HEK293 (cell line): ENCODE measurements at regions not wholly inside any gene's neighbourhood (a gene's known extent, or its start where the extent isn't known, plus 50 kb on each side); places are given as distances from the start of the nearest gene placed in this dataset.

Experiments
- CTCF ChIA-PET: fragments of 350-600 bp; formaldehyde crosslinking; extraction: SDS; loops from one replicate; lab custom pipeline; 2021; ENCODE audit warnings: antibody characterized with exemption; lab: Yijun Ruan, JAX
- POLR2A ChIA-PET: fragments of 300-600 bp; formaldehyde crosslinking; extraction: SDS; loops from one replicate; lab custom pipeline; 2020; ENCODE audit warnings: antibody characterized with exemption, inconsistent platforms; lab: Yijun Ruan, JAX
- H3K27ac ChIP-seq: fragments of 200-500 bp; sonication (Bioruptor generic); 2 replicates; pipeline ENCODE4 v1.5.1; 2014; ENCODE audit warnings: low read depth, low read length, control low read depth, inconsistent platforms; ENCODE audit errors: extremely low read depth
- H3K36me3 ChIP-seq, 2 experiments: fragments of 200-500 bp in 1 of 2; sonication (Bioruptor generic) in 1 of 2; 1 replicate in 1 of 2; 2 replicates in 1 of 2; pipeline ENCODE4 v1.5.1; 2014 to 2017; ENCODE audit warnings: inconsistent platforms in 2 of 2, low read length in 2 of 2; ENCODE audit not compliant: control insufficient read depth in 2 of 2, insufficient read depth in 1 of 2
- H3K4me1 ChIP-seq: fragments of 200-500 bp; sonication (Bioruptor generic); 2 replicates; pipeline ENCODE4 v1.5.1; 2014; ENCODE audit warnings: mild to moderate bottlenecking, low read length, inconsistent platforms; ENCODE audit not compliant: control insufficient read depth, insufficient read depth
- H3K4me3 ChIP-seq: 2 replicates; pipeline ENCODE4 v1.5.1; 2011; ENCODE audit warnings: low read depth, mild to moderate bottlenecking, control low read depth, low read length, moderate library complexity
- H3K9me3 ChIP-seq: fragments of 200-500 bp; sonication (Bioruptor generic); 2 replicates; pipeline ENCODE4 v1.5.1; 2014; ENCODE audit warnings: low read depth, low read length, inconsistent platforms; ENCODE audit not compliant: control insufficient read depth, insufficient read depth
- BCL11B ChIP-seq: fragments of 450-650 bp; formaldehyde crosslinking; IDR thresholded peaks from 2 replicates; pipeline ENCODE4 v1.5.1; 2016; ENCODE audit warnings: low read depth, missing biosample characterization, missing genetic modification characterization
- EGR2 ChIP-seq: fragments of 450-650 bp; formaldehyde crosslinking; IDR thresholded peaks from 2 replicates; pipeline ENCODE4 v1.5.1; 2016; ENCODE audit warnings: low read depth, missing biosample characterization, missing genetic modification characterization
- KLF1 ChIP-seq: fragments of 450-650 bp; formaldehyde crosslinking; IDR thresholded peaks from 2 replicates; pipeline ENCODE4 v1.5.1; 2016; ENCODE audit warnings: missing biosample characterization, missing genetic modification characterization
- OVOL3 ChIP-seq: fragments of 450-650 bp; formaldehyde crosslinking; IDR thresholded peaks from 2 replicates; pipeline ENCODE4 v1.5.1; 2016; ENCODE audit warnings: missing biosample characterization, missing genetic modification characterization
- ZNF155 ChIP-seq: fragments of 450-650 bp; formaldehyde crosslinking; IDR thresholded peaks from 2 replicates; pipeline ENCODE4 v1.5.1; 2016; ENCODE audit warnings: missing biosample characterization, missing genetic modification characterization
- ZNF221 ChIP-seq: fragments of 450-650 bp; formaldehyde crosslinking; IDR thresholded peaks from 2 replicates; pipeline ENCODE4 v1.5.1; 2017; ENCODE audit warnings: missing biosample characterization, missing genetic modification characterization, borderline replicate concordance
- ZNF274 ChIP-seq, 2 experiments: fragments of 200-500 bp in 1 of 2; fragments of 450-650 bp in 1 of 2; sonication (Bioruptor generic) in 1 of 2; formaldehyde crosslinking in 1 of 2; IDR thresholded peaks; 2 replicates each; pipeline versions ENCODE4 v1.5.1 to v1.6.1; 2014 to 2016; ENCODE audit warnings: borderline replicate concordance in 1 of 2, inconsistent platforms in 1 of 2, low read length in 1 of 2, missing biosample characterization in 1 of 2, missing genetic modification characterization in 1 of 2
- ZNF324 ChIP-seq: fragments of 450-650 bp; formaldehyde crosslinking; IDR thresholded peaks from 2 replicates; pipeline ENCODE4 v1.5.1; 2016; ENCODE audit warnings: missing biosample characterization, missing genetic modification characterization
- ZNF423 ChIP-seq: fragments of 450-650 bp; formaldehyde crosslinking; IDR thresholded peaks from 2 replicates; pipeline ENCODE4 v1.5.1; 2016; ENCODE audit warnings: missing biosample characterization, missing genetic modification characterization
- ZNF529 ChIP-seq: fragments of 450-650 bp; formaldehyde crosslinking; IDR thresholded peaks from 2 replicates; pipeline ENCODE4 v1.5.1; 2017; ENCODE audit warnings: missing genetic modification characterization, missing biosample characterization; ENCODE audit not compliant: insufficient replicate concordance
- ZNF544 ChIP-seq: fragments of 450-650 bp; formaldehyde crosslinking; IDR thresholded peaks from 2 replicates; pipeline ENCODE4 v1.5.0; 2017; ENCODE audit warnings: missing biosample characterization, missing genetic modification characterization
- ZNF596 ChIP-seq: fragments of 450-650 bp; IDR thresholded peaks from 2 replicates; pipeline ENCODE4 v1.5.0; 2018; ENCODE audit warnings: missing biosample characterization, mild to moderate bottlenecking, missing genetic modification characterization, moderate library complexity
- ZNF629 ChIP-seq: fragments of 450-650 bp; formaldehyde crosslinking; IDR thresholded peaks from 2 replicates; pipeline ENCODE4 v1.5.1; 2017; ENCODE audit warnings: missing biosample characterization, missing genetic modification characterization
- ZNF768 ChIP-seq: fragments of 450-650 bp; formaldehyde crosslinking; IDR thresholded peaks from 2 replicates; pipeline ENCODE4 v1.5.1; 2018; ENCODE audit warnings: missing biosample characterization, mild to moderate bottlenecking, missing genetic modification characterization
- ZNF830 ChIP-seq: fragments of 450-650 bp; IDR thresholded peaks from 2 replicates; pipeline ENCODE4 v1.5.0; 2018; ENCODE audit warnings: missing biosample characterization, missing genetic modification characterization, low read depth, mild to moderate bottlenecking, moderate library complexity
- ZSCAN23 ChIP-seq: fragments of 450-650 bp; formaldehyde crosslinking; IDR thresholded peaks from 2 replicates; pipeline ENCODE4 v1.5.1; 2016; ENCODE audit warnings: missing biosample characterization, missing genetic modification characterization
- TF ChIP-seq, protein P1 (sequence below): fragments of 450-650 bp; IDR thresholded peaks from 2 replicates; pipeline ENCODE4 v1.5.1; 2018; ENCODE audit warnings: missing biosample characterization, mild to moderate bottlenecking, missing genetic modification characterization
- TF ChIP-seq, protein P2 (sequence below): fragments of 450-650 bp; formaldehyde crosslinking; IDR thresholded peaks from 2 replicates; pipeline ENCODE4 v1.5.1; 2016; ENCODE audit warnings: missing biosample characterization, missing genetic modification characterization
- TF ChIP-seq, protein P3 (sequence below): fragments of 450-650 bp; formaldehyde crosslinking; IDR thresholded peaks from 2 replicates; pipeline ENCODE4 v1.5.1; 2016; ENCODE audit warnings: missing biosample characterization, missing genetic modification characterization

DNA sequence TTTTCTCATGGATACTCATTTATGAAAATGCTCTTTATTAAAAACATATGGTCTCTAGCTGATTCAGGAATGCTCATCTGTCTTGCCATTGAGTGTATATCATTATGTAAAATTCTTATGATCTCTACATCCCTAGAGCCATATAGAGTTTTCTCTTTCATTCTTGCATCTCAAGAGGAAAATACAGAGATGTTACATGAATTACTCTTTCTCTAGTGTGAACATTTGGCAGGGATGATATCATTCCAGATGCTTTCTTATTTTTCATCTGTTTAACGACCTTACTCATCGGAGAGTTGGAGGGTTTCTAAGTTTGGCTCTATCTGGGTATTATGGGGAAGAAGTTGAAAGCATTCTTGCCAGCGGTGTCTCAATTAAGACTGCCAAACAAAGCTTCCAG, 202.9 kb upstream of the SLC7A11 start:
- H3K9me3 ChIP-seq: no peaks in the 10 kb centered on the region
- POLR2A ChIA-PET: no interaction called here
- CTCF ChIA-PET: no interaction called here

DNA sequence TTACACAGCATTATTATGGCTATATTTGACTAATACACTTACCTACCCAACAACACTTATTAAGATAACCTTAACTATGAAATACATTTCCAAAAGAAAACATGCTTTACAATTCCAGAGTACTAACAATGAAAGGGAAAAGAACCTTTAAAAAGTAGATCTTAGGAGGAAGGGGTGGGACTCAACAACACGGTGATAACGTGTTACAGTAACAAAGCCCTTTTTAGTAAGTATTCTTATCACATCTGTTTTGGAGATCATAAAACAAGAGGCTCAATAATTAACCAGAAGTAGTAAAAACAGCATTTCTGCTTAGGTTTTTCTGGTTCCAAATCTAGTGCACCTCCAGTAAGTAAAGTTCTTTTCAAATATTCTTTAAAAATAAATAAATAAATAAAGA, 202.1 kb upstream of the SLC7A11 start:
- ChIA-PET CTCF (no interaction called here), POLR2A (no interaction called here)
- Histone ChIP-seq H3K4me3 (no peak overlapping the region), H3K36me3 (no peaks in the 10 kb centered on the region), H3K4me1 (no peaks in the 10 kb centered on the region), H3K9me3 (no peaks in the 10 kb centered on the region), H3K27ac (no peak overlapping the region)
- TF ChIP-seq ZNF596 (tag by site-specific recombination): no peak
- no peak for TF ChIP-seq OVOL3 (tag by site-specific recombination)
- no peak for TF ChIP-seq ZSCAN23 (tag by site-specific recombination)
- no peak for TF ChIP-seq ZNF221 (tag by site-specific recombination)
- TF ChIP-seq ZNF830 (tag by site-specific recombination): no peak
- TF ChIP-seq ZNF324: no peak
- TF ChIP-seq ZNF529 (tag by site-specific recombination): no peak
- TF ChIP-seq, protein P1, sequence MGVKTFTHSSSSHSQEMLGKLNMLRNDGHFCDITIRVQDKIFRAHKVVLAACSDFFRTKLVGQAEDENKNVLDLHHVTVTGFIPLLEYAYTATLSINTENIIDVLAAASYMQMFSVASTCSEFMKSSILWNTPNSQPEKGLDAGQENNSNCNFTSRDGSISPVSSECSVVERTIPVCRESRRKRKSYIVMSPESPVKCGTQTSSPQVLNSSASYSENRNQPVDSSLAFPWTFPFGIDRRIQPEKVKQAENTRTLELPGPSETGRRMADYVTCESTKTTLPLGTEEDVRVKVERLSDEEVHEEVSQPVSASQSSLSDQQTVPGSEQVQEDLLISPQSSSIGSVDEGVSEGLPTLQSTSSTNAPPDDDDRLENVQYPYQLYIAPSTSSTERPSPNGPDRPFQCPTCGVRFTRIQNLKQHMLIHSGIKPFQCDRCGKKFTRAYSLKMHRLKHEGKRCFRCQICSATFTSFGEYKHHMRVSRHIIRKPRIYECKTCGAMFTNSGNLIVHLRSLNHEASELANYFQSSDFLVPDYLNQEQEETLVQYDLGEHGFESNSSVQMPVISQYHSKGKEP (tag by site-specific recombination): no peak
- TF ChIP-seq BCL11B: no peak
- no peak for TF ChIP-seq ZNF155 (tag by site-specific recombination)
- no peak for TF ChIP-seq ZNF544 (tag by site-specific recombination)
- no peak for TF ChIP-seq ZNF274 (IDR thresholded peaks at IDR 0.05; ENCODE audit: low read length)
- no peak for TF ChIP-seq ZNF274 (tag by site-specific recombination; IDR thresholded peaks at IDR 0.05; ENCODE audit: borderline replicate concordance)
- TF ChIP-seq ZNF768 (tag by site-specific recombination): no peak

More for the DNA sequence above, 202.9 kb upstream of the SLC7A11 start:
- TF ChIP-seq, protein P2, sequence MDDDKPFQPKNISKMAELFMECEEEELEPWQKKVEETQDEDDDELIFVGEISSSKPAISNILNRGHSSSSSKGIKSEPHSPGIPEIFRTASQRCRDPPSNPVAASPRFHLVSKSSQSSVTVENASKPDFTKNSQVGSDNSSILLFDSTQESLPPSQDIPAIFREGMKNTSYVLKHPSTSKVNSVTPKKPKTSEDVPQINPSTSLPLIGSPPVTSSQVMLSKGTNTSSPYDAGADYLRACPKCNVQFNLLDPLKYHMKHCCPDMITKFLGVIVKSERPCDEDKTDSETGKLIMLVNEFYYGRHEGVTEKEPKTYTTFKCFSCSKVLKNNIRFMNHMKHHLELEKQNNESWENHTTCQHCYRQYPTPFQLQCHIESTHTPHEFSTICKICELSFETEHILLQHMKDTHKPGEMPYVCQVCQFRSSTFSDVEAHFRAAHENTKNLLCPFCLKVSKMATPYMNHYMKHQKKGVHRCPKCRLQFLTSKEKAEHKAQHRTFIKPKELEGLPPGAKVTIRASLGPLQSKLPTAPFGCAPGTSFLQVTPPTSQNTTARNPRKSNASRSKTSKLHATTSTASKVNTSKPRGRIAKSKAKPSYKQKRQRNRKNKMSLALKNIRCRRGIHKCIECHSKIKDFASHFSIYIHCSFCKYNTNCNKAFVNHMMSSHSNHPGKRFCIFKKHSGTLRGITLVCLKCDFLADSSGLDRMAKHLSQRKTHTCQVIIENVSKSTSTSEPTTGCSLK (tag by site-specific recombination): no peak
- TF ChIP-seq ZNF629 (tag by site-specific recombination) (no peak), KLF1 (tag by site-specific recombination) (no peak), ZNF423 (tag by site-specific recombination) (no peak), EGR2 (no peak)
- TF ChIP-seq, protein P3, sequence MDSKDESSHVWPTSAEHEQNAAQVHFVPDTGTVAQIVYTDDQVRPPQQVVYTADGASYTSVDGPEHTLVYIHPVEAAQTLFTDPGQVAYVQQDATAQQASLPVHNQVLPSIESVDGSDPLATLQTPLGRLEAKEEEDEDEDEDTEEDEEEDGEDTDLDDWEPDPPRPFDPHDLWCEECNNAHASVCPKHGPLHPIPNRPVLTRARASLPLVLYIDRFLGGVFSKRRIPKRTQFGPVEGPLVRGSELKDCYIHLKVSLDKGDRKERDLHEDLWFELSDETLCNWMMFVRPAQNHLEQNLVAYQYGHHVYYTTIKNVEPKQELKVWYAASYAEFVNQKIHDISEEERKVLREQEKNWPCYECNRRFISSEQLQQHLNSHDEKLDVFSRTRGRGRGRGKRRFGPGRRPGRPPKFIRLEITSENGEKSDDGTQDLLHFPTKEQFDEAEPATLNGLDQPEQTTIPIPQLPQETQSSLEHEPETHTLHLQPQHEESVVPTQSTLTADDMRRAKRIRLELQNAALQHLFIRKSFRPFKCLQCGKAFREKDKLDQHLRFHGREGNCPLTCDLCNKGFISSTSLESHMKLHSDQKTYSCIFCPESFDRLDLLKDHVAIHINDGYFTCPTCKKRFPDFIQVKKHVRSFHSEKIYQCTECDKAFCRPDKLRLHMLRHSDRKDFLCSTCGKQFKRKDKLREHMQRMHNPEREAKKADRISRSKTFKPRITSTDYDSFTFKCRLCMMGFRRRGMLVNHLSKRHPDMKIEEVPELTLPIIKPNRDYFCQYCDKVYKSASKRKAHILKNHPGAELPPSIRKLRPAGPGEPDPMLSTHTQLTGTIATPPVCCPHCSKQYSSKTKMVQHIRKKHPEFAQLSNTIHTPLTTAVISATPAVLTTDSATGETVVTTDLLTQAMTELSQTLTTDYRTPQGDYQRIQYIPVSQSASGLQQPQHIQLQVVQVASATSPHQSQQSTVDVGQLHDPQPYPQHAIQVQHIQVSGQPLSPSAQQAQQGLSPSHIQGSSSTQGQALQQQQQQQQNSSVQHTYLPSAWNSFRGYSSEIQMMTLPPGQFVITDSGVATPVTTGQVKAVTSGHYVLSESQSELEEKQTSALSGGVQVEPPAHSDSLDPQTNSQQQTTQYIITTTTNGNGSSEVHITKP (tag by site-specific recombination): no peak
- TF ChIP-seq, all 188 proteins: peak for 0
- Histone ChIP-seq H3K4me1 (no peaks in the 10 kb centered on the region), H3K36me3 (no peaks in the 10 kb centered on the region), H3K4me3 (no peak overlapping the region), H3K27ac (no peak overlapping the region)
